GM18511 (cell line): ENCODE measurements at regions not wholly inside any gene's neighbourhood (a gene's known extent, or its start where the extent isn't known, plus 50 kb on each side); places are given as distances from the start of the nearest gene placed in this dataset.

Experiments used
- ATAC-seq: cut with Tn5 transposase; IDR thresholded peaks from one replicate; pipeline ENCODE4 v1.9.1; 2021; ENCODE audit warnings: mild to moderate bottlenecking, moderate library complexity; ENCODE audit not compliant: unreplicated experiment

GRCh38 chr1:58888833-58889232 lies 105.0 kb upstream of the JUN start:
- ATAC-seq: no peak

DNA sequence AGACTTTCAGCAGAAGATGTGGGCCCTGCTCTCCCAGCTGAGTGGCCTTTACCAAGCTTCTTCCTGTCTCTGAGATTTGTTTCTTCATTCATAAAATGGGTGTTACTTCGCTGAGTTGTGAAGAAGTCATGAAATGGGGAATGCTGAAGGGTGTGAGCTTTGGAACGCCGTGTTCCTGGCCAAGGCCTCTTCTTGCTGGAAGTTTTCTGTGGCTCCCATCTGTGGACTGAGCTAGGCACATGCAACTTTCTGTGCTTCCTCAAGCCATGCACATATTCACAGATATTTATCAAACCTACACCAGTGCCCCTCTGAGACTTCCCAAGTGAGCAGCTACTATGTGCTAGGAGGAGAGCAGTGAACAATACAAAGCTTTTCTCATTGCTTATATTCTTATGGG lies 106.3 kb upstream of the JUN start:
- ATAC-seq: no peak

DNA sequence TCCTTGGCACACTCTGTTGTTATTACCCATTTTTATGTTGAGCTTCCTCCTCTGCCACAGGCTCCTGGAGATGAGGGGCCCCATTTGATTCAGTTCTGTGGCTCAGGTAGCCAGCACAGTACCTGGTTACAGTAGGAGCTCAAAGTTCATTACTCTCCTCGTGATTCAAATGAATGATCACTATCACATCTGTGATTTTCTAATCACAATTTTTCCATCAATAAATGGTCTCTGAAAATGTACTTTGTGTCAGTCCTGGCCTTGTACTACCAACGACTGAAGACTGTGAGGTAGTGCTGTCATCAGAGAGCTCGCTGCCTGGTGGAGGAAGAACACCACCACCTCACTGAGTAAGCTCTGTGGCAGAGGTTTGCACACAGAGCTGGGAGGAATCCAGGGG lies 106.8 kb upstream of the JUN start:
- no peak for ATAC-seq

DNA sequence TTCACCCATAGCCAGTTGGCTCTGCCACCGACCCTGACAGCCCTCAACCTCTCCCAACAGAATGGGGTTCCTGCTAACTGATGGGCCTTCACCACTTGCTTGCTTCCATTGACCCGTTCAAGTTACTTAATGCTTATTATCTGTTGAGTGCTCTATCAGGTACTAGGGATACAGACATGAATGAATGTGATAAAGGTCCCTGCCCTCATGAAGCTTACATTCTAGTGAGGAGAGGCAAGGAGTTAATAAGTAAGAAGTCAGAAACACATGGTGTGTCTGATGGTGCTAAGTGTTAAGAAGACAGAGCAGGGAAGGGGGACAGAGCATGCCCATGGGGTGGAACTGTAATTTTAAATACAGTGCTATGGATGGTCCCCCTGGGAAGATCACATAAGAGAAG lies 107.5 kb upstream of the JUN start:
- no peak for ATAC-seq

DNA sequence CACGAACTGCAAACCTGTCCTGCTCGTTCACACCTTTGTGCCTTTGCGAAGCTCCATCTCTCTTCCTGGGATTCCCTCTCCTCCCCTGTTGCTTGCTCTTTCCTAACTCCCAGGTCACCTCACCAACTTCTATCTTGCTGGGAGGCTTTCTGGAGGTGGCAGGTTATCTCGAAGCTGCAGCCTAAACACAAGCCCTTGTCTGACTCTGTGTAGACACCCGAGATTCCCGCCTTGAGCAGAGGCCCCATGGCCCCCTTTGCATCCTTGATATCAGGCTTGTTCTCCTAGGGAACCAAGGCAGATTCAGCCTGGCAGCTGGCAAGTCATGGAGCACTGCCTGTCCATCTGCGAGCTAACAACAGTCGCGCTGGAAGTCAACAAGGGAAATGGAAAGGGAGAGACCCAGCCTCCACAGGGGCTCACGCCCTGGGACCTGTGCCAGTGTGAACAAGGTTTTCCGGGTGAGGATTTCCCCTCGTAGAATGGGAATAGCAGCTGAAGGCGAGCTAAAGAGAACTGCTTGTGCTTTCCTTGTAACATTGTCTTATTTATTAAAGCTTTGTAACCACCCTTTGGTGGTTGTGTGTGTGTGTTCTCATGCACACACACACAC lies 109.5 kb upstream of the JUN start:
- no peak for ATAC-seq

GRCh38 chr1:58895082-58895481 lies 111.2 kb upstream of the JUN start:
- peak; percentile 68 for ATAC-seq

- peak; percentile 50 for ATAC-seq
Measured at GRCh38 chr1:58895559-58896145, 111.8 kb upstream of the JUN start.

GRCh38 chr1:58896246-58897183 lies 112.7 kb upstream of the JUN start:
- no peak for ATAC-seq

DNA sequence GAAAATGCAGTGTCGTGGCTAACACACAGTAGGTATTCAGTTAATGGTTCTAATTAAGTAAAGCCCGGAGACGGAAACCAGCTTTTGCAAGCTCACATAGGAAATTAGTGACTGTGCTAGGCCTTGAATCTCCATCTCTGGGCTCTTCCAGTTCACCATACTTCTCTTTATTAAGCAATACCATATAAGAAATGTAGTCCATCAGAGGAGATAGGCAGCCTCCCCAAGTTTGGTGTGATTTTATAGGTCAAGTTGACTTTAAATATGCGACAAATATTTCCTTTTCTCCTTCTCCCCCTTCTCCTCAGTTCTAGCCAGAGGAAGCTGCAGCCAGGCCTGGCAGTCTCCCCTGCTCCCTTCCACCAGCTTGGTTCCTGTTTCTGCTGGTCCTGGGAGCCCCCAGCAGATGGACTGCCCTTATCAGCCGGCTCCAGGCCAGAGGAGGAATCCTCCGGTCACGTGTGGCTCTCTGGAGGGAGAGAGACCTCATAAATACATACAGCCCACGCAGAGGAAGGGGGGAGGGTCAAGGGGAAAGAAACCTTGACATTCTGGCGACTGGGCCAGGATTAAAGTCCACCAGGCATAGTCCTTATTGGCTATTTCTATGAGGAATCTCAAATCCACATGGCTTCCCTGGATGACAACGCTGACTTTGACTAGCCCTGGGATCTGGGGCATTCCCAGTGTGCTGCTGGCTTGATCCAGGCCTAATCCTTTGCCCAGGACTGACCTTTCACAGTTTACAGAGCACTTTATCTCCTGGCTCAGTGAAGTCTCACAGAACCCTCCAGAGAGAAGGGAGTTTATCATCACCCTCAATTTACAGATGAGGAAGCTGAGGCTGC lies 115.1 kb upstream of the JUN start:
- ATAC-seq: no peak

- no peak for ATAC-seq
Measured at GRCh38 chr1:58899587-58900271, 115.9 kb upstream of the JUN start.

DNA sequence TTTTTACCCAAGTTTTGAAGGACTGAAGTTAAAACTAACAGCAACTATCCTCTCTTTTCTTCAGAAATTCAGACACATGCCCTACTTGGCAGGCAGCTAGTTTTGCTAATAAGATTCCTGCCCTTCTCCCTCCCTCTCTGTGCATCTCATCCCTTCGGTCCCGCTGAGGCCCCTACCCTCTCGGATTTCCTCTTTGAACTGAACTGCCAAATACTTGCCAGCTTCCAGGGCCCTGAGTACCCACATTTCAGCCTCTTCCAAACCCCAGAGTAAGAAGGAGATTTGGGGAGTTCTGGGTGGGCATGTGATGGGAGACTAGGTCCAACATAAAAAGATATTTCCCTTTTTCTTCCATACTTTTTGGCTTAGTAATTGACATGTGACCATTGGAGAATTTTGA lies 116.5 kb upstream of the JUN start:
- no peak for ATAC-seq

DNA sequence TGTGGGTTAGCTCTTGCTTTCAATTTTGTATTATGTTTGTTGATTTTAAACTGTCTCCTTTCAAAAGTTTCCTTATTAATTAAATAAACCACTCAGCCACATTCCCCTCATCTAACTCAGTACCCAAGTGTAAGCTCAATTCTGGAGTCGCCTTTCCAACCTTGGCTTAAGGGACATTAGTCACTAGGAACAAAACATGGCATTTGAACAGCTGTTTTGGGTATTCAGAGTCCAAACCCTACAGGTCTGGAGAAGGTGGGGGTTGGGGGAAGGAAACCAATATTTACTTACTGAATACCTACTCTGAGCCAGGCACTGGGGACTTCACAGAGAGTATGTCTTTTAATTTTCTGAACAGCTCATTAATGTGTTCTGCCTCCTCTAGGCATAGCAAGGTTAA lies 117.2 kb upstream of the JUN start:
- no peak for ATAC-seq

- no peak for ATAC-seq
Measured at GRCh38 chr1:58902830-58903513, 119.1 kb upstream of the JUN start.

- ATAC-seq: peak; percentile 87
Measured at GRCh38 chr1:58903514-58904298, 119.9 kb upstream of the JUN start.

DNA sequence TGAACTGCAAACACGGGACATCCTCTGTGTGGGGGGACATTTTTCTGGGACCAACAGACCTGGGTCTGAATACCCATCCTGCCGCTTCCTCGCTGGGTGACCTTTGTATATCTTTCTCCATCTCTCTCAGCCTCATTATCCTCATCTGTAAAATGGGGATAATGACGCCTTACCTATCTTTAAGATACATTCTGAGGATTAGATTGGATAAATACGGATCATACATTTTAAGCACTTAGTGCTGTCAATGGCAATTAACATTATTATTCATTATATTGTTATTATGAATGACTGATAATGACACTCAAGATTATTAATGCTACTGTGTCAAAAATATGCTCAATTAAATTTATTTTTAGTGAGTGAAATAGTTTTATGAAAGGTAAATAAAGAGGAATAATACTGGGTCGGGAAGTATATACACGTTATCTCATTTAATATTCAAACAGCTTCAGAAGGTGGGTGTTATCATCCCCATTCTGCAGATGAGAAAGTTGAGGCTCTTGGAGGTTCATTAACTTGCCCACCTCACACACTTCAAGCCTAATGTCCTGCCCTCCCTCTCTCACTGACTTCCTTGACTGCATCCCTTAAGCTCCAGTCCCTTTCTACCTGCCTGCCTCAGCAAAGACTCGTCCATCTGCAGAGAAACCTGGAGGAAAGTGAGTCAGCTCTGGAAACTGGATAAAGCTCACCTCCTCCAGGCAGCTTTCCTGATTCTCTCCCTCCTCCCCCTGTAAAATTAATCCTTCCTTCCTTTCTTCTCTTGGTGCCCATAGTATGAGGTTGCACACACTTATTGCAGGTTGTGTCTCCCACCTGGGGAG lies 120.7 kb upstream of the JUN start:
- no peak for ATAC-seq

DNA sequence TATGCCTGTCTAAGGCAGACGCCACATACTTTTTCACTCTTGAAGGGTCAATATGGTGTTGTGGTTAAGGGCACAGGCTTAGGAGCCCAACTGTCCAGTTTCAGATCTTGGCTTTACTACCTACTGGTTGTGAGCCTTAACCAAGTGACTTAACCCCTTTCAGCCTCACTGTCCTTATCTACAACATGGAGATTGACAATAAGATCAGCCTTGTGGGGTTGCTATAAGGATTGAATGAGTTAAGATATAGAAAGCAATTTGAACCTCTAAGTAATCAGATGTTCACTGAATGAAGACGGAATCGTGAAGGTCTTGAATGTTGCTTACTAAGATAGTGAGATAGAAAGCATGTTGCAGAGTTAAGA lies 121.3 kb upstream of the JUN start:
- no peak for ATAC-seq

- no peak for ATAC-seq
Measured at GRCh38 chr1:58905628-58906221, 121.9 kb upstream of the JUN start.

DNA sequence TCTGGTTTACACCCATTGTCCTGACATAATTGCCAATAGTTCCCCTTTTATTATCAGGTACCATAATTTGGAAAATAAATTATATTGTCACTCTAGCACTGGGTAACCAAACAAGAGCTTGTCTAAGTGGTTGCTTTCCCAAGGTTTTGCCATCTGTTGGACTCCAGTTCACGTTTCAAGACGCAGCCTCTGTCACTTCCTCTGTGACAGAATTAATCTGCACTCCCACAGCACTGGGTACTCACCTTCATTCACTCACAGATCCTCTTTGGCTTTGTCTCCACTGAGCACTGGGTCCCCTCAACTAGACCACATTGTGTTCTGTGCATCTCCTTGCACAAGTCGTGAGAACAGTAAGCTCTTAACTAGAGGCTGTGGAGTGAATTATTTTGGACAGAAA lies 123.6 kb upstream of the JUN start:
- ATAC-seq: no peak
